Stimulated activated CD4-positive, alpha-beta T cell treated with anti-CD3 and anti-CD28 coated beads, Interleukin-1b, Interleukin-23, amount 100 ng/mL, for 48 hours (primary cell): ENCODE measurements at regions not wholly inside any gene's neighbourhood (a gene's known extent, or its start where the extent isn't known, plus 50 kb on each side); places are given as distances from the start of the nearest gene placed in this dataset.
A peak's percentile ranks its signal among the peaks of the same experiment; 100 is the strongest.
"Not testable (repeated sequence)": the region's sequence is repeated elsewhere in the genome, so short reads cannot be mapped to it uniquely, and the experiment has no call there.

Source experiments
- DNase-seq: peaks from one replicate; pipeline ENCODE4 v3.0.0-alpha.2; 2020

GRCh38 chr12:124648710-124649384 is 81.4 kb upstream of the NCOR2 start:
- no peak for DNase-seq

GRCh38 chr12:124647316-124647715 is 79.9 kb upstream of the NCOR2 start:
- no peak for DNase-seq

GRCh38 chr12:124646385-124647230 is 79.2 kb upstream of the NCOR2 start:
- peak; percentile 54 for DNase-seq

- no peak for DNase-seq
Measured at GRCh38 chr12:124645530-124646244, 78.3 kb upstream of the NCOR2 start.

- DNase-seq: not testable (repeated sequence)
Measured at GRCh38 chr12:124643768-124644167, 76.4 kb upstream of the NCOR2 start.

- no peak for DNase-seq
Measured at GRCh38 chr12:124642105-124642504, 74.7 kb upstream of the NCOR2 start.

GRCh38 chr12:124641591-124641990 is 74.2 kb upstream of the NCOR2 start:
- DNase-seq: no peak

GRCh38 chr12:124640056-124640455 is 72.6 kb upstream of the NCOR2 start:
- no peak for DNase-seq

- no peak for DNase-seq
Measured at GRCh38 chr12:124639122-124639806, 71.9 kb upstream of the NCOR2 start.

GRCh38 chr12:124637581-124637981 is 70.2 kb upstream of the NCOR2 start:
- no peak for DNase-seq

- DNase-seq: no peak
Measured at GRCh38 chr12:124637163-124637562, 69.8 kb upstream of the NCOR2 start.

GRCh38 chr12:124636138-124636978 is 68.9 kb upstream of the NCOR2 start:
- DNase-seq: peak; percentile 85

GRCh38 chr12:124635316-124635715 is 67.9 kb upstream of the NCOR2 start:
- no peak for DNase-seq

GRCh38 chr12:124633365-124634362 is 66.3 kb upstream of the NCOR2 start:
- no peak for DNase-seq

GRCh38 chr12:124632519-124632984 is 65.1 kb upstream of the NCOR2 start:
- DNase-seq: no peak

GRCh38 chr12:124631681-124632256 is 64.4 kb upstream of the NCOR2 start:
- no peak for DNase-seq

GRCh38 chr12:124630791-124631313 is 63.4 kb upstream of the NCOR2 start:
- DNase-seq: no peak

- no peak for DNase-seq
Measured at GRCh38 chr12:124629789-124630480, 62.5 kb upstream of the NCOR2 start.

- DNase-seq: no peak
Measured at GRCh38 chr12:124629117-124629516, 61.7 kb upstream of the NCOR2 start.
